Neuronal stem cell (in vitro differentiated cells): ENCODE measurements at regions not wholly inside any gene's neighbourhood (a gene's known extent, or its start where the extent isn't known, plus 50 kb on each side); places are given as distances from the start of the nearest gene placed in this dataset.

ENCODE experiments used
- DNase-seq: peaks from one replicate; pipeline ENCODE4 v3.0.0-alpha.2; 2013; ENCODE audit warnings: low spot score
- H2AFZ ChIP-seq: one replicate; pipeline ENCODE4 v1.6.1; 2013; ENCODE audit warnings: mild to moderate bottlenecking, low read length, inconsistent platforms
- H2AK5ac ChIP-seq: 2 replicates; pipeline ENCODE4 v1.6.1; 2013; ENCODE audit warnings: low read depth, mild to moderate bottlenecking, inconsistent platforms, low read length, moderate library complexity, mixed read lengths
- H2BK120ac ChIP-seq: 2 replicates; pipeline ENCODE4 v1.6.1; 2013; ENCODE audit warnings: low read depth, mild to moderate bottlenecking, inconsistent platforms, low read length, moderate library complexity, mixed read lengths
- H2BK12ac ChIP-seq: one replicate; pipeline ENCODE4 v1.6.1; 2013; ENCODE audit warnings: low read length, inconsistent platforms
- H2BK15ac ChIP-seq: 2 replicates; pipeline ENCODE4 v1.6.1; 2013; ENCODE audit warnings: mild to moderate bottlenecking, low read length, inconsistent platforms, mixed read lengths
- H2BK5ac ChIP-seq: one replicate; pipeline ENCODE4 v1.6.1; 2013; ENCODE audit warnings: inconsistent platforms, mild to moderate bottlenecking, low read length, moderate library complexity
- H3K14ac ChIP-seq: one replicate; pipeline ENCODE4 v1.6.1; 2013; ENCODE audit warnings: low read length, inconsistent platforms
- H3K18ac ChIP-seq: 2 replicates; pipeline ENCODE4 v1.6.1; 2013; ENCODE audit warnings: low read length, inconsistent platforms
- H3K23ac ChIP-seq: 2 replicates; pipeline ENCODE4 v1.6.1; 2013; ENCODE audit warnings: low read depth, mild to moderate bottlenecking, mixed read lengths, low read length, inconsistent platforms; ENCODE audit not compliant: poor library complexity
- H3K27ac ChIP-seq: replicated peaks from 3 replicates; pipeline ENCODE4 v1.5.1; 2013; ENCODE audit warnings: low read length, inconsistent platforms
- H3K27me3 ChIP-seq, 3 experiments: 2 replicates each; pipeline ENCODE4 v1.6.1; 2013; ENCODE audit warnings: low read length in 3 of 3, mild to moderate bottlenecking in 2 of 3, inconsistent platforms in 1 of 3, low read depth in 1 of 3, mixed read lengths in 1 of 3, moderate library complexity in 1 of 3; ENCODE audit not compliant: control insufficient read depth in 3 of 3, insufficient read depth in 3 of 3
- H3K36me3 ChIP-seq, 2 donors: replicated peaks in 1 of 2; 2 replicates each; pipeline ENCODE4 v1.6.1; 2013; ENCODE audit warnings: low read length in 2 of 2; ENCODE audit not compliant: control insufficient read depth in 2 of 2, insufficient read depth in 2 of 2
- H3K4ac ChIP-seq: 2 replicates; pipeline ENCODE4 v1.6.1; 2013; ENCODE audit warnings: inconsistent platforms, mild to moderate bottlenecking, low read length, moderate library complexity
- H3K4me1 ChIP-seq, 2 donors: 1 replicate in 1 of 2; 2 replicates in 1 of 2; pipeline ENCODE4 v1.6.1; 2013; ENCODE audit warnings: low read length in 2 of 2, low read depth in 1 of 2; ENCODE audit not compliant: control insufficient read depth in 2 of 2, insufficient read depth in 1 of 2
- H3K4me2 ChIP-seq: one replicate; pipeline ENCODE4 v1.6.1; 2013; ENCODE audit warnings: mild to moderate bottlenecking, low read length, inconsistent platforms; ENCODE audit not compliant: insufficient read depth, poor library complexity, severe bottlenecking
- H3K4me3 ChIP-seq, 2 donors: 2 replicates each; pipeline ENCODE4 v1.5.1; 2013; ENCODE audit warnings: low read length in 2 of 2, mild to moderate bottlenecking in 2 of 2, inconsistent platforms in 1 of 2, moderate library complexity in 1 of 2
- H3K79me1 ChIP-seq: one replicate; pipeline ENCODE4 v1.6.1; 2013; ENCODE audit warnings: low read depth, mild to moderate bottlenecking, inconsistent platforms, low read length, moderate library complexity
- H3K9ac ChIP-seq: one replicate; pipeline ENCODE4 v1.6.1; 2013; ENCODE audit warnings: mild to moderate bottlenecking, low read depth, low read length, inconsistent platforms; ENCODE audit not compliant: poor library complexity
- H3K9me3 ChIP-seq, 2 donors: replicated peaks in 1 of 2; 2 replicates each; pipeline versions ENCODE3 to v1.6.1; 2013; ENCODE audit warnings: low read length in 2 of 2, mild to moderate bottlenecking in 2 of 2, inconsistent platforms in 1 of 2, low read depth in 1 of 2, mixed read lengths in 1 of 2, moderate library complexity in 1 of 2; ENCODE audit not compliant: control insufficient read depth in 2 of 2, insufficient read depth in 1 of 2
- H4K8ac ChIP-seq: one replicate; pipeline ENCODE4 v1.6.1; 2013; ENCODE audit warnings: low read depth, mild to moderate bottlenecking, inconsistent platforms, low read length, moderate library complexity
- H4K91ac ChIP-seq: one replicate; pipeline ENCODE4 v1.6.1; 2013; ENCODE audit warnings: low read length, low read depth, mild to moderate bottlenecking, inconsistent platforms; ENCODE audit not compliant: poor library complexity
- WGBS, 2 donors: extraction: QIAGEN DNeasy Blood & Tissue Kit; methylation state at CpG; one replicate each; pipeline ENCODE4 v1.1.7; 2013; ENCODE audit warnings: missing lambda C conversion rate in 2 of 2, mixed read lengths in 1 of 2; ENCODE audit not compliant: insufficient read length in 2 of 2, insufficient replicate concordance in 1 of 2; ENCODE audit errors: extremely low coverage in 2 of 2; 5-methylcytosine and 5-hydroxymethylcytosine counted together

DNA sequence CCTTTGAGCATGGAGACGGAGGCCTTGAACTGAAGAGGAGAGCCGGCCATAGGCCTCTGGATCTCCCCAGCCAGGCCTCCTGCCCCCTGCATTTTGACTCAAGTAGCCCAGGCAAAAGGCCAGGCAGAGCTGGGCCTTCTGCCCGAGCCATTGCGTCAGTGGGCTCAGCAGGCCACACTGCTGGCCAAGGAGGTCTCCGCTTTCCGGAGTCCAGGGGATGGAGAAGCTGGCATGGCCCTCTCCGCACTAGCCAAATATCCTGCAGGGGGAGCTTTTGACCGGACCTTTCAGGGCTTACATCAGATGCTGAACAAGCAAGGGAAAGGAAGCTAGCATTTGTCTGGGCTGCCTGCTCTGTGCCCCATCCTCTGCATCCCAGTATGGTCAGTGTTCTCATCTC, 386.8 kb downstream of the TRIM36 start:
- Histone ChIP-seq H3K4me1 (no peaks in the 10 kb centered on the region), H3K9me3 (no peaks in the 10 kb centered on the region), H3K27me3 (no peaks in the 10 kb centered on the region), H3K23ac (no peak overlapping the region), H3K4me3 (no peak overlapping the region), H3K4me2 (no peak overlapping the region), H4K91ac (no peak overlapping the region), H3K18ac (no peak overlapping the region), H2AK5ac (no peak overlapping the region), H3K36me3 (no peaks in the 10 kb centered on the region), H3K4ac (no peak overlapping the region), H3K14ac (no peak overlapping the region), H2AFZ (no peak overlapping the region), H4K8ac (no peak overlapping the region), H3K79me1 (no peaks in the 10 kb centered on the region), H3K9ac (no peak overlapping the region), H3K27ac (no peak overlapping the region), H2BK120ac (no peak overlapping the region), H2BK5ac (no peak overlapping the region), H2BK12ac (no peak overlapping the region), H2BK15ac (no peak overlapping the region)
- no CpG with 5 or more reads among the region's 8 CpGs for WGBS, 2 donors
- DNase-seq = no peak

DNA sequence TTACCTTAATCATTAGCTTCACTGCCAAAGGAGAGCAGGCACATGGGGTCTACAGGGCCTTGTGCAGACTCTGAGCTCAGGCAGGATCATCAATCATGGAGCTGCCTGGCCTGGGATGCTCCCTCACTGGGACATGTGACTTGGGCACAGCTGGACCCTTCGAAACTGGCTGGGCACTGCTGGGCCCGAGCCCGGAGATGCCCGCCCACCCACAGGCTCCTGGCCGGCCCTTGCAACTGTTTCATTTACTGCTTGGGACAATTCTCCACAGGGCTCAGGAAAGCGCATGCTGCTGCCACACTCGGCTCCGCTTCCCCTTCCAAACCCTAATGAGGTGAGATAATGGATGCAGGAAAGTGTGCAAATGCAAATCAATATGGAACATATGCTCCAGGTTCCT, 387.5 kb downstream of the TRIM36 start:
- H3K4me3 ChIP-seq = no peak overlapping the region
- no peak overlapping the region for H3K18ac ChIP-seq
- no peaks in the 10 kb centered on the region for H3K36me3 ChIP-seq
- H3K4ac ChIP-seq = no peak overlapping the region
- no peak overlapping the region for H4K8ac ChIP-seq
- no peak for DNase-seq
- H2BK5ac ChIP-seq = no peak overlapping the region
- no peak overlapping the region for H2BK12ac ChIP-seq
- no CpG with 5 or more reads among the region's 8 CpGs for WGBS, 2 donors
- H3K27me3 ChIP-seq = no peaks in the 10 kb centered on the region
- H3K9ac ChIP-seq = no peak overlapping the region
- H2AK5ac ChIP-seq = no peak overlapping the region
- H3K23ac ChIP-seq = no peak overlapping the region
- H2BK120ac ChIP-seq = no peak overlapping the region
- no peak overlapping the region for H2AFZ ChIP-seq
- no peak overlapping the region for H4K91ac ChIP-seq
- no peak overlapping the region for H2BK15ac ChIP-seq
- no peak overlapping the region for H3K14ac ChIP-seq
- H3K4me1 ChIP-seq = no peaks in the 10 kb centered on the region
- H3K9me3 ChIP-seq = no peaks in the 10 kb centered on the region
- H3K27ac ChIP-seq = no peak overlapping the region
- no peaks in the 10 kb centered on the region for H3K79me1 ChIP-seq
- no peak overlapping the region for H3K4me2 ChIP-seq

DNA sequence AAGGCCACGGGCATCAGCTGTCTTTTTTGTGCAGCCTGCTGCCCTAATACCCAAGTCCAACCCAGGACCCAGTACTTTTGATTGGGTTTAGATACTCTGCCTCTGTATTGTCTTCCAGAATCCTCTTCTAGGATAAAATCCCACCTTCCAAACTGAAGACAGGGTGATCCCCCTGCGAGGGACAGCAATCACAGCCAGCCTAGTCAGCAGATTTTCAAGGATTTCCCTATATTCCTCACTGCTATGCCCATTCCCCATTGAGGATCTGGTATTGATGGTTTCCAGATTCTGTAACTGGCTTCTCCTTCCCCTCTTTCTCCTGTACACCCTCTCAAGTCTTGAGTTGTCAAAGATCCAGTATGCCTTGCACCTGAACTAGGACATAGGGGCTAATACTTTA, 389.4 kb downstream of the TRIM36 start:
- Histone ChIP-seq H4K91ac (no peak overlapping the region), H2AK5ac (no peak overlapping the region), H2BK5ac (no peak overlapping the region), H2BK120ac (no peak overlapping the region), H3K4me2 (no peak overlapping the region), H3K4ac (no peak overlapping the region), H3K9ac (no peak overlapping the region), H2BK12ac (no peak overlapping the region), H2BK15ac (no peak overlapping the region), H3K18ac (no peak overlapping the region), H3K36me3 (no peaks in the 10 kb centered on the region), H2AFZ (no peak overlapping the region), H3K14ac (no peak overlapping the region), H3K4me1 (no peaks in the 10 kb centered on the region), H3K27me3 (no peaks in the 10 kb centered on the region), H3K23ac (no peak overlapping the region), H4K8ac (no peak overlapping the region), H3K79me1 (no peaks in the 10 kb centered on the region), H3K27ac (no peak overlapping the region), H3K4me3 (no peak overlapping the region), H3K9me3 (no peaks in the 10 kb centered on the region)
- WGBS, 2 donors = no CpG with 5 or more reads among the region's 2 CpGs
- DNase-seq = no peak

DNA sequence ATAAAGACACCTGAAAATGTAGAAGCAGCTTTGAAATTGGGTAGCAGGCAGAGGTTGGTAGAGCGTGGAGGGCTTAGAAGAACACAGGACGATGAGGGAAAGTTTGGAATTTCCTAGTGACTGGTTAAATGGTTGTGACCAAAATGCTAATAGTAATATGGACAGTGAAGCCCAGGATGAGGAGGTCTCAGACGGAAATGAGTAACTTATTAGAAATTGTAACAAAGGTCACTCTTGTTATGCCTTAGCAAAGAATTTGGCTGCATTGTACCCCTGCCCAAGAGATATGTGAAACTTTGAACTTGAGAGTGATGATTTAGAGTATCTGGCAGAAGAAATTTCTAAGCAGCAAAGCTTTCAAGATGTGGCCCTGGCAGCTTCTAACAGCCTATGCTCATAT, 382.5 kb downstream of the KCNN2 start:
- no peak overlapping the region for H3K23ac ChIP-seq
- H3K4me2 ChIP-seq = no peak overlapping the region
- H4K8ac ChIP-seq = no peak overlapping the region
- H2BK12ac ChIP-seq = no peak overlapping the region
- no peak overlapping the region for H3K4ac ChIP-seq
- H2AK5ac ChIP-seq = no peak overlapping the region
- no peak overlapping the region for H3K27ac ChIP-seq
- H2BK15ac ChIP-seq = no peak overlapping the region
- H3K4me1 ChIP-seq = no peaks in the 10 kb centered on the region
- DNase-seq = no peak
- no peak overlapping the region for H3K9ac ChIP-seq
- H3K27me3 ChIP-seq = no peaks in the 10 kb centered on the region
- no peak overlapping the region for H2BK5ac ChIP-seq
- no peak overlapping the region for H2AFZ ChIP-seq
- H3K14ac ChIP-seq = no peak overlapping the region
- no peak overlapping the region for H3K4me3 ChIP-seq
- H3K18ac ChIP-seq = no peak overlapping the region
- no peak overlapping the region for H2BK120ac ChIP-seq
- no peak overlapping the region for H4K91ac ChIP-seq
- no CpG with 5 or more reads among the region's 3 CpGs for WGBS, 2 donors
- no peaks in the 10 kb centered on the region for H3K36me3 ChIP-seq
- no peaks in the 10 kb centered on the region for H3K79me1 ChIP-seq
- H3K9me3 ChIP-seq = no peaks in the 10 kb centered on the region
